ENCODE measurements at regions not wholly inside any gene's neighbourhood (a gene's known extent, or its start where the extent isn't known, plus 50 kb on each side); places are given as distances from the start of the nearest gene placed in this dataset.

GRCh38 chr5:2278825-2279456, 396.2 kb upstream of the IRX4 start:
- no peak for TF ChIP-seq CTCF (IDR thresholded peaks at IDR 0.05; ENCODE audit: low read length)
- no peak for TF ChIP-seq EZH2 (IDR thresholded peaks at IDR 0.05; ENCODE audit: borderline replicate concordance, low read length)

All from OCI-LY1 (cell line).